Vagina (tissue), 2 donors: ENCODE measurements at regions not wholly inside any gene's neighbourhood (a gene's known extent, or its start where the extent isn't known, plus 50 kb on each side); places are given as distances from the start of the nearest gene placed in this dataset.
A peak's percentile ranks its signal among the peaks of the same experiment; 100 is the strongest.

Source experiments
- DNase-seq, 2 donors: peaks; one replicate each; pipeline ENCODE4 v3.0.0-alpha.2; 2017; ENCODE audit errors: extremely low spot score in 2 of 2
- H3K27ac ChIP-seq: fragments of 200-600 bp; sonication (generic); one replicate; pipeline ENCODE4 v1.5.1; 2019
- H3K27me3 ChIP-seq: fragments of 200-600 bp; sonication (generic); one replicate; pipeline ENCODE4 v1.5.1; 2019
- H3K36me3 ChIP-seq, 2 donors: fragments of 200-600 bp; sonication (generic); one replicate each; pipeline ENCODE4 v1.5.1; 2017 to 2019
- H3K4me1 ChIP-seq: fragments of 200-600 bp; sonication (generic); one replicate; pipeline ENCODE4 v1.5.1; 2019
- H3K4me3 ChIP-seq, 2 donors: fragments of 200-600 bp; sonication (generic); 1 replicate in 1 of 2; 2 replicates in 1 of 2; pipeline ENCODE4 v1.5.1; 2016 to 2019
- H3K9me3 ChIP-seq: fragments of 200-600 bp; sonication (generic); one replicate; pipeline ENCODE4 v1.5.1; 2019
- CTCF ChIP-seq, 3 experiments: fragments of 450-650 bp in 2 of 3; fragments of 200-600 bp in 1 of 3; sonication (generic) in 1 of 3; IDR thresholded peaks; one replicate each; pipeline ENCODE4 v1.5.1; 2017 to 2019; ENCODE audit warnings: antibody characterized with exemption in 3 of 3, mild to moderate bottlenecking in 2 of 3, moderate library complexity in 2 of 3
- POLR2A ChIP-seq, 2 donors: fragments of 450-650 bp; IDR thresholded peaks; one replicate each; pipeline ENCODE4 v1.6.1; 2017; ENCODE audit warnings: antibody characterized with exemption in 2 of 2, mild to moderate bottlenecking in 2 of 2, moderate library complexity in 2 of 2
- POLR2AphosphoS5 ChIP-seq, 2 donors: sonication (generic); formaldehyde crosslinking; IDR thresholded peaks; one replicate each; pipeline ENCODE4 v1.9.0; 2017; ENCODE audit warnings: antibody characterized with exemption in 2 of 2, mild to moderate bottlenecking in 2 of 2, low read depth in 1 of 2; ENCODE audit not compliant: insufficient read depth in 1 of 2
- intact Hi-C: fragments of 100-400 bp; cut with DNase I; formaldehyde crosslinking; loops from one replicate; pipeline ENCODE4 v1.15.1; 2023

DNA sequence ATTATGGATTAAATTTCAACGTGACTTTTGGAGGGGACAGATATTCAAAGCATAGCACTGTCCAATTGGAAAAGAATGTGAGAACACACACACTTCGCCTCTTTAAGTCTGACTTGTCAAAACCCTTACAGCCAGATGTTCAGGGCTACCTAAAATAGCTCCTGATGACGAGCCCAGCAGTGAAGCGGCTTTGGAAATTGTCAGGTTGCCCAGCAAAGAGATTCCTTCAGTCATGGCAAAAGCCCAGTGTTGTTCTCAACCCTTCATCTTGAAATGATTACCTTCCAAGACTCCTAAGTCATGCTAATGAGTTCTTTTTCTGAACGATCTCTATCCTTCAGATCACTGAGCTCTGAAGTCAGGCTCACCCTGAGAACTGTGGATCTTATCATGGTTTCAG lies 436.6 kb downstream of the LRATD1 start:
- Histone ChIP-seq H3K27ac (no peak overlapping the region), H3K9me3 (no peaks in the 10 kb centered on the region), H3K4me3 (no peak overlapping the region), H3K27me3 (no peaks in the 10 kb centered on the region), H3K36me3 (no peaks in the 10 kb centered on the region), H3K4me1 (no peaks in the 10 kb centered on the region)
- no peak for DNase-seq
- intact Hi-C loops, result no loop called here
- TF ChIP-seq CTCF (IDR thresholded peaks at IDR 0.05), result no peak
- TF ChIP-seq POLR2A (IDR thresholded peaks at IDR 0.05), result no peak
- no peak for TF ChIP-seq POLR2AphosphoS5 (IDR thresholded peaks at IDR 0.05; ENCODE audit: insufficient read depth in 1 of 2, low read depth in 1 of 2)

DNA sequence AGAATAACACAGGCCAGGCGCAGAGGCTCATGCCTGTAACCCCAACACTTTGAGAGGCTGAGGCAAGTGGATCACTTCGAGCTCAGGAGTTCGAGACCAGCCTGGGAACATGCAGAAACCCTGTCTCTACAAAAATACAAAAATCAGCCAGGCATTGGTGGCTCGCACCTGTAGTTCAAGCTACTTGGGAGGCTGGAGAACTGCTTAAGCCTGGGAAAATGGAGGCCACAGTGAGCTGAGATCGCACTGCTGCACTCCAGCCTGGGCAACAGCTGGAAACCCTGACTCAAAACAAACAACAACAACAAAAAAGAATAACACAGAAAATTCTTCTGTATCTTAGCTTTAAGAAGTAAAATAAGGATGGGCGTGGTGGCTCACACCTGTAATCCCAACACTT lies 440.3 kb downstream of the LRATD1 start:
- no peaks in the 10 kb centered on the region for H3K4me1 ChIP-seq
- H3K9me3 ChIP-seq, result no peaks in the 10 kb centered on the region
- no peak for TF ChIP-seq POLR2A (IDR thresholded peaks at IDR 0.05)
- no peak for TF ChIP-seq POLR2AphosphoS5 (IDR thresholded peaks at IDR 0.05; ENCODE audit: insufficient read depth in 1 of 2, low read depth in 1 of 2)
- no peak for TF ChIP-seq CTCF (IDR thresholded peaks at IDR 0.05)
- no peaks in the 10 kb centered on the region for H3K27me3 ChIP-seq
- H3K27ac ChIP-seq, result no peak overlapping the region
- H3K4me3 ChIP-seq, result no peak overlapping the region
- DNase-seq, result peak in 1 of 2 donors; percentile 52
- intact Hi-C loops, result no loop called here
- no peaks in the 10 kb centered on the region for H3K36me3 ChIP-seq

- H3K4me3 ChIP-seq, result no peak overlapping the region
- no peaks in the 10 kb centered on the region for H3K27me3 ChIP-seq
- intact Hi-C loops, result no loop called here
- no peak overlapping the region for H3K27ac ChIP-seq
- H3K4me1 ChIP-seq, result no peaks in the 10 kb centered on the region
- no peaks in the 10 kb centered on the region for H3K9me3 ChIP-seq
- no peak for TF ChIP-seq POLR2A (IDR thresholded peaks at IDR 0.05)
- no peak for TF ChIP-seq POLR2AphosphoS5 (IDR thresholded peaks at IDR 0.05; ENCODE audit: insufficient read depth in 1 of 2, low read depth in 1 of 2)
- no peak for TF ChIP-seq CTCF (IDR thresholded peaks at IDR 0.05)
- no peaks in the 10 kb centered on the region for H3K36me3 ChIP-seq
- DNase-seq, result no peak
Observed at GRCh38 chr2:15073664-15074063, 441.1 kb downstream of the LRATD1 start.

- TF ChIP-seq CTCF (IDR thresholded peaks at IDR 0.05), result no peak
- no peak for TF ChIP-seq POLR2AphosphoS5 (IDR thresholded peaks at IDR 0.05; ENCODE audit: insufficient read depth in 1 of 2, low read depth in 1 of 2)
- no peak for TF ChIP-seq POLR2A (IDR thresholded peaks at IDR 0.05)
- H3K4me1 ChIP-seq, result no peaks in the 10 kb centered on the region
- no peak overlapping the region for H3K4me3 ChIP-seq
- H3K27ac ChIP-seq, result no peak overlapping the region
- no peaks in the 10 kb centered on the region for H3K27me3 ChIP-seq
- intact Hi-C loops, result no loop called here
- DNase-seq, result no peak
- H3K36me3 ChIP-seq, result no peaks in the 10 kb centered on the region
- H3K9me3 ChIP-seq, result no peaks in the 10 kb centered on the region
Observed at GRCh38 chr2:15074319-15074718, 441.8 kb downstream of the LRATD1 start.

- TF ChIP-seq CTCF (IDR thresholded peaks at IDR 0.05) (no peak), POLR2A (IDR thresholded peaks at IDR 0.05) (no peak), POLR2AphosphoS5 (IDR thresholded peaks at IDR 0.05; ENCODE audit: insufficient read depth in 1 of 2, low read depth in 1 of 2) (no peak)
- DNase-seq, result peak in 1 of 2 donors; percentile 19
- no peak overlapping the region for H3K27ac ChIP-seq
- H3K9me3 ChIP-seq, result no peaks in the 10 kb centered on the region
- no peaks in the 10 kb centered on the region for H3K36me3 ChIP-seq
- H3K27me3 ChIP-seq, result no peaks in the 10 kb centered on the region
- intact Hi-C loops, result no loop called here
- no peaks in the 10 kb centered on the region for H3K4me1 ChIP-seq
- no peak overlapping the region for H3K4me3 ChIP-seq
Observed at GRCh38 chr2:15074751-15075700, 442.5 kb downstream of the LRATD1 start.
